A549 (cell line): ENCODE measurements at regions not wholly inside any gene's neighbourhood (a gene's known extent, or its start where the extent isn't known, plus 50 kb on each side); places are given as distances from the start of the nearest gene placed in this dataset.

Experiments
- EHMT2 ChIP-seq: fragments of 200-600 bp; sonication (generic); IDR thresholded peaks from 2 replicates; pipeline ENCODE4 v1.6.1; 2016; ENCODE audit warnings: antibody characterized with exemption, low read depth, mild to moderate bottlenecking, moderate library complexity
- POLR2A ChIP-seq: IDR thresholded peaks from 2 replicates; pipeline ENCODE4 v1.6.1; 2012; ENCODE audit warnings: mild to moderate bottlenecking, low read length
- POLR2AphosphoS2 ChIP-seq: conservative IDR thresholded peaks from 2 replicates; pipeline ENCODE4 v1.6.1; 2012; ENCODE audit warnings: low read length, improper control_type of control experiment, inconsistent platforms
- ZSCAN20 ChIP-seq: fragments of 250-450 bp; sonication (Bioruptor Pico); IDR thresholded peaks from 2 replicates; pipeline ENCODE4 v1.8.0; 2022; ENCODE audit warnings: mild to moderate bottlenecking, moderate library complexity
- TF ChIP-seq, protein P1 (sequence below): IDR thresholded peaks from 2 replicates; pipeline ENCODE4 v1.6.1; 2012
- TF ChIP-seq, protein P2 (sequence below): fragments of >200 bp; sonication (Bioruptor Twin); formaldehyde crosslinking; IDR thresholded peaks from 3 replicates; pipeline ENCODE4 v1.5.1; 2016

- no peak for TF ChIP-seq ZSCAN20 (CRISPR knock-in tag)
- no peak for TF ChIP-seq POLR2A
- TF ChIP-seq EHMT2, result no peak
- TF ChIP-seq, protein P1, sequence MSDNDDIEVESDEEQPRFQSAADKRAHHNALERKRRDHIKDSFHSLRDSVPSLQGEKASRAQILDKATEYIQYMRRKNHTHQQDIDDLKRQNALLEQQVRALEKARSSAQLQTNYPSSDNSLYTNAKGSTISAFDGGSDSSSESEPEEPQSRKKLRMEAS, result no peak
- TF ChIP-seq, protein P2, sequence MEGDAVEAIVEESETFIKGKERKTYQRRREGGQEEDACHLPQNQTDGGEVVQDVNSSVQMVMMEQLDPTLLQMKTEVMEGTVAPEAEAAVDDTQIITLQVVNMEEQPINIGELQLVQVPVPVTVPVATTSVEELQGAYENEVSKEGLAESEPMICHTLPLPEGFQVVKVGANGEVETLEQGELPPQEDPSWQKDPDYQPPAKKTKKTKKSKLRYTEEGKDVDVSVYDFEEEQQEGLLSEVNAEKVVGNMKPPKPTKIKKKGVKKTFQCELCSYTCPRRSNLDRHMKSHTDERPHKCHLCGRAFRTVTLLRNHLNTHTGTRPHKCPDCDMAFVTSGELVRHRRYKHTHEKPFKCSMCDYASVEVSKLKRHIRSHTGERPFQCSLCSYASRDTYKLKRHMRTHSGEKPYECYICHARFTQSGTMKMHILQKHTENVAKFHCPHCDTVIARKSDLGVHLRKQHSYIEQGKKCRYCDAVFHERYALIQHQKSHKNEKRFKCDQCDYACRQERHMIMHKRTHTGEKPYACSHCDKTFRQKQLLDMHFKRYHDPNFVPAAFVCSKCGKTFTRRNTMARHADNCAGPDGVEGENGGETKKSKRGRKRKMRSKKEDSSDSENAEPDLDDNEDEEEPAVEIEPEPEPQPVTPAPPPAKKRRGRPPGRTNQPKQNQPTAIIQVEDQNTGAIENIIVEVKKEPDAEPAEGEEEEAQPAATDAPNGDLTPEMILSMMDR, result no peak
- TF ChIP-seq POLR2AphosphoS2, result no peak
Observed at GRCh38 chr10:113441220-113441619, 111.6 kb upstream of the HABP2 start.
